ENCODE measurements at regions not wholly inside any gene's neighbourhood (a gene's known extent, or its start where the extent isn't known, plus 50 kb on each side); places are given as distances from the start of the nearest gene placed in this dataset.

DNA sequence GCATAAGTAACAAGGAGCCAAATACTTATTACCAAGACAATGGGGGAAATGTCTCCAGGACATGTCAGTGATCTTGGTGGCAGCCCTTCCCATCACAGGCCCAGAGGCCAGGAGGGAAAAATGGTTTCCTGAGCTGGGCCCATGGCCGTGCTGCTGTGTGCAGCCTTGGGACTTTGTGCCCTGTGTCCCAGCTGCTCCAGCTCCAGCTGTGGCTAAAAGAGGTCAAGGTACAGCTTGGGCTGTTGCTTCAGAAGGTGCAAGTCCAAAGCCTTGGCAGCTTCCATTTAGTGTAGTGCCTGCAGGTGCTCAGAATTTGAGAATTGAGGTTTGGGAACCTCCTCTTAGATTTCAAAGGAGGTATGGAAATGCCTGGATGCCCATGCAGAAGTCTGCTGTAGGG is 212.3 kb upstream of the DCN start:
- Mint-ChIP-seq H3K9me3 (peaks cover 0 to 2% (median 0%) of the 10 kb centered on the region in 7 donors), H3K4me1 (no peaks in the 10 kb centered on the region), H3K36me3 (no peaks in the 10 kb centered on the region), H3K27ac (peak overlapping the region in 1 of 6 donors; percentile 5), H3K4me3 (no peak overlapping the region), H3K27me3 (peaks cover 10 to 20% (median 15%) of the 10 kb centered on the region in 3 donors)
- ATAC-seq (ENCODE audit: low read depth in 2 of 2) (no peak), DNase-seq (no peak)

DNA sequence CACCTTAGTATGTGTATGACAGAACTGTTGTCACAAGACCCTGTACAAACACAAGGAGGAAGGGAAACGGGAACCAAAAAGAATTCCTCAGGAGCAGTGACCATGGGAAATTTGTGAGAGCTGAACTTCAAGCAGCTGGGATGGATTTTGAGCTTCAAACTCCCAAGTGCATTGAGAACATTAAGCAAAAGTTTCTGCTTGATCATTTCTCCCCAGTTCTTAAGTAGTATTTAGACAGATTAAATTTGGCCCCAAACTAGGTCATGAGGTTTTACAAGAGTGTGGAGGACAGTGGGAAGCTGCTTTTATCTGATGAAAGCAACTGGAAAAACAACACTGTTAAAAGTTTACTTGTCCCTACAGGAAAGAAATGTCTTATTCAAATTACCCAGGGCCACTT is 206.0 kb upstream of the DCN start:
- H3K9me3 Mint-ChIP-seq, result peaks cover 0 to 2% (median 0%) of the 10 kb centered on the region in 7 donors
- no peak overlapping the region for H3K27ac Mint-ChIP-seq
- peaks cover 0 to 17% (median 17%) of the 10 kb centered on the region in 3 donors for H3K27me3 Mint-ChIP-seq

DNA sequence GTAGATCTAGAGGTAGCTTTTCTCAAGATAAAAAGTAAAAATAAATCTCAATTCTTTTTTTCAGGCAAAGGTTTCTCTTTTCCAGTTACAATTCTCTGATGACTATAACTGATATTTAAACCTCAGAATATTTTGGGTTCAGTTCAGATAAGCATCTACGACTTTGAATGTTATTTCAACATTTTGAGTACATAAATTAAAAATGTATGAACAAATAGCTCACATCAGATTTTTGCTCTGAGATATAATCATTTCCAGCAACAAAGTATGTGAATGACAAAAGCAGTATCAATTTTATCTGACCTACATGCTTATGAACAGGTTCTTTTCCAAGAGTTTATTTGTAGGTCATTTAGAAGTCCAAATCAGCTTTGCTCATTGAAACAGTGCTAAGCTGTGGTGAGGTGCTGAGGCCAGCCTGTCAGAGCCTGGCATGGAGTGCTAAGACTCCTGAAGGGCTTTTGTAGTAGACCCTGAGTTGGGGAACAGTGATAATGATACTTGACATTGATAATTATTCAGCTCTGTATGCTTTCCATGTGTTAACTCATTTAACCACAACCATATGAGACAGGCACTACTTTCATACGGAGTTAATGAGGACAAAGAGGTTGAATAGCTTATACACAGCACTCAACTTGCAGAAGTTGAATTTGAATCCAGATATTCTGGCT is 205.0 kb upstream of the DCN start:
- Mint-ChIP-seq H3K4me3 (no peak overlapping the region), H3K27ac (peak overlapping the region in 1 of 6 donors; percentile 56), H3K36me3 (peaks cover 0 to 4% of the 10 kb centered on the region in 2 donors), H3K4me1 (no peaks in the 10 kb centered on the region), H3K9me3 (peaks cover 0 to 2% (median 0%) of the 10 kb centered on the region in 7 donors), H3K27me3 (peaks cover 0 to 17% (median 16%) of the 10 kb centered on the region in 3 donors)
- DNase-seq, result no peak
- no peak for ATAC-seq (ENCODE audit: low read depth in 2 of 2)

More for the DNA sequence above, 206.0 kb upstream of the DCN start:
- no peak for ATAC-seq (ENCODE audit: low read depth in 2 of 2)
- Mint-ChIP-seq H3K4me1 (no peaks in the 10 kb centered on the region), H3K4me3 (no peak overlapping the region), H3K36me3 (peaks cover 0 to 4% of the 10 kb centered on the region in 2 donors)
- no peak for DNase-seq

DNA sequence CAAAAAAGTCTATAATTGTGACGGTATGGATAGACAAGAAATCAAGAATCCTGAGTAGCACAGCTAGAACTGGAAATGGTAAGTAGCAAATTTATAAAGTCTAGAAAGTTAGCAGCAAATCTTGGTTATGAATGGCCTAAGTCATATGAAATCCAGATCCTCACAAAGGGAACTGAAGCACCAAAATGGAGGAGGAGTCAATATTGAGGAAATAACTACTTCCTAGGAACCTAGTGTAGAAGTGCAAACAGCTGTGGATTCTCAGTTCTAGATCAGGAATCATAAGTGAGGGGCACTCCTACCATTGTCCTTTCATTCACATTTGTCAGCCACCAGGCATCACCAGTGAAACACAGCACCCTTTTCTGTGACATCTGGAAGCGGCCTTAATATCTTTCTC is 202.2 kb upstream of the DCN start:
- H3K9me3 Mint-ChIP-seq, result no peaks in the 10 kb centered on the region
- H3K4me3 Mint-ChIP-seq, result no peak overlapping the region
- DNase-seq (no peak), ATAC-seq (ENCODE audit: low read depth in 2 of 2) (no peak)
- peaks cover 0 to 4% of the 10 kb centered on the region in 2 donors for H3K36me3 Mint-ChIP-seq
- H3K27ac Mint-ChIP-seq, result no peak overlapping the region
- H3K4me1 Mint-ChIP-seq, result peaks cover 0 to 10% (median 8%) of the 10 kb centered on the region in 3 donors
- peaks cover 0 to 12% (median 8%) of the 10 kb centered on the region in 3 donors for H3K27me3 Mint-ChIP-seq

DNA sequence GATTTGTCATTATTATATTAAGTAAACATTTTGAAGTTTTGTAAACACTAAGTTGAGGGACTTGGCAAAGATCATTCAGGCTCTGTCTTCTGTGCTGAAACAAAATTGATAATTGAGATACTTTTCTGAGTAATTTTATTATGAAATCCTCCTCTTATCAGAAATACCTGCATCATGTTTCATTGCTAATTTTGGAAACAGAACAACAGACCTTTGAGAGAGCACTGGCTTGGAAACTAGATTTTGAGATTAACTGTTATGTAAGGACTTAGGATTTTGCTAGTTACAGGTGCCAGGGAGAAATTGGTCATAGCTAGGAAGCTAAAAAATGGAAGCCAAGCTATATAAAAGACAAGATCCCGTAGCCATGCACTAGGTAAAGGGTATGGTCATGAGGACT is 201.7 kb upstream of the DCN start:
- Mint-ChIP-seq H3K36me3 (peaks cover 0 to 4% of the 10 kb centered on the region in 2 donors), H3K9me3 (no peaks in the 10 kb centered on the region), H3K27me3 (peaks cover 0 to 12% (median 8%) of the 10 kb centered on the region in 3 donors), H3K27ac (peak overlapping the region in 1 of 6 donors; percentile 30), H3K4me3 (no peak overlapping the region), H3K4me1 (peaks cover 0 to 10% (median 8%) of the 10 kb centered on the region in 3 donors)
- ATAC-seq (ENCODE audit: low read depth in 2 of 2) (no peak), DNase-seq (no peak)

DNA sequence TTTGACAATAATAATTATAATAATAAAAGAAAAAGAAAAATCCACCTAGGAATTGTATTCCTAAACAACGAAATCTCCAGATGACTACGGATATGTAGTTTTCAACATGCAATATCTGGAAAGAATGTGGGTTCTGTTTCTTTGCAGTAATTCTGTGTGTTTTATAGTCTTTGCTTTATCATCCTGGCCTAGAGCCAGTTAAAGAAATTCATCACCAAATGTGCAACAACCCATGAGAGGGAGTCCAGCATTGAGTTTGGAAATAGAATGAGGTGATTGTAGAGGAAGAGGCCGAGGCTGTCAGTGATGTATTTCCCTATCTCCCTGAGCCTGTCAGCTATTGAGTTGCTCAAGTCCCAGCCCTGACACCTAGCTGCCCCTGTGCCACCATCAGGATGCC is 200.5 kb upstream of the DCN start:
- Mint-ChIP-seq H3K4me1 (peaks cover 0 to 10% (median 8%) of the 10 kb centered on the region in 3 donors), H3K27me3 (peaks cover 0 to 8% (median 4%) of the 10 kb centered on the region in 3 donors), H3K27ac (no peak overlapping the region), H3K36me3 (peaks cover 0 to 4% of the 10 kb centered on the region in 2 donors), H3K9me3 (no peaks in the 10 kb centered on the region), H3K4me3 (no peak overlapping the region)
- DNase-seq (no peak), ATAC-seq (ENCODE audit: low read depth in 2 of 2) (no peak)

DNA sequence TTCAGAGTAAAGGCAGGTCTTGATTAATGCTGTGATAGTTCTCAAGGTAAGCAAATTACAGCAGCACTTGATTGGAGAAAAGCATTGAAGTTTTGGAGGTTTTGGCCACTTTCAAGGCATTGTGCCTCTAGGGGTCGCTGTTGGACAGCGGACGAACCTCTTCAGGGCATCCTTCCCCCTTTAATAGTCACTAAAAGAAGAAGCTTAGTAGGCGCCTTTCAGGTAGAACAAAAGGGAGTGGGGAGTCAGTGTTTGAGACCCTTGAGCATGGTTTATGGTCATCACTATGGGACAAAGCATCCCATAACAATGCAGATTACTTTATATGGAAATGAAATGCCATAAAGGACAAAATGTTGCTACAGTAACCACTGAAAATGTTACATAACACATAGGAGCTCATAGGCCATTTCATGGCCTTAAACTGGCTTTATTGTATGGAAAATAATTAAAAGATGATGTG is 199.5 kb upstream of the DCN start:
- peak overlapping the region in 5 of 6 donors; percentile 5 to 94 (median 34) for H3K27ac Mint-ChIP-seq
- H3K4me3 Mint-ChIP-seq, result peak overlapping the region; percentile 68 to 91 (median 84)
- ATAC-seq (ENCODE audit: low read depth in 2 of 2) (peak; percentile 85 to 88), DNase-seq (peak; percentile 76)
- peaks cover 0 to 4% of the 10 kb centered on the region in 2 donors for H3K36me3 Mint-ChIP-seq
- H3K27me3 Mint-ChIP-seq, result peaks cover 0 to 3% (median 0%) of the 10 kb centered on the region in 3 donors
- H3K9me3 Mint-ChIP-seq, result no peaks in the 10 kb centered on the region
- H3K4me1 Mint-ChIP-seq, result peaks cover 0 to 10% (median 8%) of the 10 kb centered on the region in 3 donors

DNA sequence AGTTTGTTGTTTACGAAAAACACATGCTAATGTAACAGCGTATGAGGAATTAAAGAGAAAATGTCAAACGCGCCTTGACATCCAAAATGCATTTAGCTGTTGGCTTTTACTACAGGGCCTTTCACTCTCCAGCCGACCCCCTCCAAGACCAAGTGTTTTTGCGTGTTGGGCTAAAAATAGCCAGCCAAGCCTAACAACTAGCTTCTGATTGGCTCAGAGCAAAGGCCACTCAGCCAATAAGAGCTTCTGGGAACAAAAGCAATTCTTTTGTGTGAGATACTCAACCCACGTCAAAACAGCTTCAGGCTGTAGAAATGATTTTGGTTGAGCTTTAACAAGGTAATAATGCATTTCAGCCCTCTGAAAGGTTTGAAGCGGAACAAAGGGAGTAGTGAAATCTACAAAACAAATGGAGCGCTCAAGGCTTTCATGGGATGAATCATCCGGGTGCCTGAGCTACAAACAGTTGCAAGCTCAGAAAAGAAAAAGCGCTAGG is 198.7 kb upstream of the DCN start:
- Mint-ChIP-seq H3K4me3 (peak overlapping the region; percentile 68 to 91 (median 84)), H3K27ac (peak overlapping the region in 2 of 6 donors; percentile 27 to 94), H3K9me3 (no peaks in the 10 kb centered on the region), H3K27me3 (no peaks in the 10 kb centered on the region), H3K4me1 (peaks cover 0 to 10% (median 8%) of the 10 kb centered on the region in 3 donors), H3K36me3 (peaks cover 0 to 4% of the 10 kb centered on the region in 2 donors)
- DNase-seq, result peak; percentile 39
- ATAC-seq (ENCODE audit: low read depth in 2 of 2), result peak; percentile 71 to 72

DNA sequence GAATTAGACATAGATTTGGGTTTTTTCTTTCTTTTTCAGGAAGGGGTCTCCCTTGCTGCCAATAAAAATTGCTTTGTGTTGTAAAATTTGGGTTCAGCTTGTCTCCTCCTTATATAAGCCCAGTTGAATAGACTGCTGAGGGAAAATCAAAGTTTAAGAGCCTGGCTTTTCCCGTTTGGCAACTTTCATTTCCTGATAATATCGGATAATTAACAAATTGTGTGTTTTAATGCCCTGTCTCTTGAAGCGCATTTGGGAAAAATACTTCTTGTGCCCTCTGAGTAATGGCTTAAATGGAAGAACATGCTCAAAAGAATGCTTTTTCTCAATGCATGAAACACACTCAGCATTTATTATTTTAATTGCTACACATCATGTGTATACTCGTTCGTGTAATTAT is 198.0 kb upstream of the DCN start:
- H3K27ac Mint-ChIP-seq, result no peak overlapping the region
- H3K36me3 Mint-ChIP-seq, result no peaks in the 10 kb centered on the region
- no peaks in the 10 kb centered on the region for H3K9me3 Mint-ChIP-seq
- DNase-seq (no peak), ATAC-seq (ENCODE audit: low read depth in 2 of 2) (no peak)
- H3K4me3 Mint-ChIP-seq, result peak overlapping the region in 1 of 8 donors; percentile 77
- H3K27me3 Mint-ChIP-seq, result no peaks in the 10 kb centered on the region
- H3K4me1 Mint-ChIP-seq, result peaks cover 0 to 10% (median 8%) of the 10 kb centered on the region in 3 donors

DNA sequence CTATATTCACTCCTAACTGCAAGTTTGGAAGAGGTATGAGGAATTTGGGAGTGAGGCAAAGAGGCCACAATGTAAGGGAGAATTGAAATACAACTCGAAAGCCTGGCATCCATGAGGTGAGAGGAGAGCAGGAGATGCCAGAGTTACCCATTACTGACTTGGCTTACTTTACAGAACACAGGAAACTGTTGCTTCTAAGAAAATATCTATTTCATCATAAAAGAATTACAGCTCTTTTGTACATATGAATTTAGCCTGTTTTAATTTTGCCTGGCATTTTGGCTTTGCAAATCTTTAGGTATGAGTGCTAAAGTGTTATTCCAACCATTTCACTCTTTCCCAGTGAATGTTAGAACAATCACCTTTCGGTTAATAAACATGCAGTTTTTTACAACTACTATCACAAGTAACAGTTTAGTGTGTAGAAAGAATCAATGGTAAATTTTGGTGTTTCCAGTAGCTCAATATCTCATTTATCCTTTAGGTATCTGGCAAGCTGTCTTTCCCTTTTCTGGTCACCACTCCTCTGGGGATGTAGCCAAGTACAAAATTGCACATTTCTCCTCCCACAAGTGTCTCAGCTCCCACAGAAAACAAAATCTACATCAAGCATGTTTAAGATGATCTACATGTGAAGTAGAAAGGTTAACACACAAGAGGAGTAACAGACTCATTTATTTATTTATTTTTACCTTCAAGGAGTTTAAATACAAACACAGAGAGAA is 196.6 kb upstream of the DCN start:
- ATAC-seq (ENCODE audit: low read depth in 2 of 2) (no peak), DNase-seq (no peak)
- Mint-ChIP-seq H3K4me3 (no peak overlapping the region), H3K27me3 (no peaks in the 10 kb centered on the region), H3K4me1 (peaks cover 0 to 10% (median 8%) of the 10 kb centered on the region in 3 donors), H3K36me3 (no peaks in the 10 kb centered on the region), H3K27ac (no peak overlapping the region), H3K9me3 (no peaks in the 10 kb centered on the region)

DNA sequence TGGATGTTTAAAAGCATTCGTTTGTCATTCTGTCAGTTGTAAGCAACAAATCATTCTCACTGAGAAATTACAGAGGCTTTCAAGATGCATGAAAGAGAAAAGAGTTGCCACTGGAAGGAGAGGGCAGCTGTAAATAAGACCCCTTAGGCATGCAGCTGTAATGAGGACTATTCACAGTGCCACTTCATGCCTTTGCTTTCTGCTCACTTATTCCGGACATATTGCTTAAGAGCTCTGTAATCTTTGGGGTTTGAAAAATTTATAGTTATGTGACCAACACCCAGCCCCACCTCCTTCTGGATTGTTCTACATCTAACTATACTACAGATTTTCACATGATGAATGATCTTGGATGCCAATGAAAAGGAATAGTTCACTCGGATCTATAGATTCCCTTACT is 194.8 kb upstream of the DCN start:
- ATAC-seq (ENCODE audit: low read depth in 2 of 2), result no peak
- no peak for DNase-seq
- no peaks in the 10 kb centered on the region for H3K27me3 Mint-ChIP-seq
- no peaks in the 10 kb centered on the region for H3K36me3 Mint-ChIP-seq
- no peaks in the 10 kb centered on the region for H3K9me3 Mint-ChIP-seq
- peaks cover 0 to 10% (median 8%) of the 10 kb centered on the region in 3 donors for H3K4me1 Mint-ChIP-seq
- no peak overlapping the region for H3K4me3 Mint-ChIP-seq
- no peak overlapping the region for H3K27ac Mint-ChIP-seq

DNA sequence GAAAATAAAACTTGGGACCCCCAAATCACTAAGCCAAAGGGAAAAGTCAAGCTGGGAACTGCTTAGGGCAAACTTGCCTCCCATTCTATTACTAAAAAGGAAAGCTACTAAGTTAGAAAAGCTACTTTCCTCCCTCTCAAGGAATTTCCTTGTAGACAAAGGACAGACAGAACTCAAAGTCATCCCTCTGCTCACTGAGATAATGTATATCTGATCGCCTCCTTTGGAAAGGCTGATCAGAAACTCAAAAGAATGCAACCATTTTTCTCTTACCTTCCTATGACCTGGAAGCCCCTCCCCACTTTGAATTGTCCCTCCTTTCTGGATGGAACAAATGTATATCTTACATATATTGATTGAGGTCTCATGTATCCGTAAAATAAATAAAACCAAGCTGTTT is 190.5 kb upstream of the DCN start:
- Mint-ChIP-seq H3K27me3 (peaks cover 0 to 13% (median 0%) of the 10 kb centered on the region in 3 donors), H3K9me3 (no peaks in the 10 kb centered on the region), H3K36me3 (no peaks in the 10 kb centered on the region), H3K4me3 (no peak overlapping the region), H3K27ac (no peak overlapping the region), H3K4me1 (peaks cover 0 to 4% (median 0%) of the 10 kb centered on the region in 3 donors)
- no peak for ATAC-seq (ENCODE audit: low read depth in 2 of 2)
- DNase-seq, result no peak

DNA sequence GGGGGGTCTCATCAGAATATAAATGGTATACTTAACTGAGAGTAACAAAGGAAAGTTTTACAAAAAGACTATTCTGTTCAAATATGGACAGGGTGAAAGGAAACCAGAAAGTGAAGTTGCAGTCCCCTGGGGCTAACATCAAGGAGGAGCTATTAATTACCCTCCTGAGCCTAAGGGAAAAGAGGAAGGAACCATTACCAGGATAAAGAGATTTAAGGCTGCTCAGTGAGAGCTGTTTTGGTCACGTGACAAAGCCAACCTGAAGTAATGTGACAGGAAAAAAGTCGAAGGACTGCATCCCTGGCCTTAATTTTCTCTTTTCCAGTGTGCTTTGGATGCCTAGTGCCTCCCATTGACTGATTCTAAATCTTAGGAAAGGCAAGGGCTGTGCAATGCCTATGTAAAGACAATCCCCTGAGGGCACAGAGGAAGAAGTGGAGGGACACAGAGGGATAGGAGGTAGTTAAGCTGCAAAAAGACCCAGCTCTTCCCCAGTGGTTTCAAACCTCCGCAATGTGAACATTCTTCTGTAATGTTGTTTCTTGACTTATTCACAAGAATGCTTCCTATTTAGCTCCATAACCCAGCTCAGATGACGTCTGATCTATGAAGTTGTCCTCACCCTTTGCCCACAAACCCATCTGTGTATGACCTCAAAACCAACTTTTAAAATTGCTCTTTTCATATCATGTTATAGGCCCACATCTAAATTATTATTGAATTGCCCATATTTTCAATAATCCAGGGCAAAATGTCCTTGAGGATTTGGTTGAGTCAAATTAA is 187.7 kb upstream of the DCN start:
- Mint-ChIP-seq H3K4me1 (peaks cover 0 to 9% (median 3%) of the 10 kb centered on the region in 3 donors), H3K4me3 (no peak overlapping the region), H3K36me3 (no peaks in the 10 kb centered on the region), H3K27me3 (peaks cover 0 to 13% (median 0%) of the 10 kb centered on the region in 3 donors), H3K27ac (no peak overlapping the region), H3K9me3 (no peaks in the 10 kb centered on the region)
- DNase-seq (no peak), ATAC-seq (ENCODE audit: low read depth in 2 of 2) (no peak)
